OCI-LY3 (cell line): ENCODE measurements at regions not wholly inside any gene's neighbourhood (a gene's known extent, or its start where the extent isn't known, plus 50 kb on each side); places are given as distances from the start of the nearest gene placed in this dataset.

Experiments used
- H2AFZ ChIP-seq: fragments of 200-600, 300-600 bp; shearing (Covaris generic); 2 replicates; pipeline ENCODE4 v1.6.0; 2014; ENCODE audit warnings: antibody characterized with exemption, low read depth, low read length
- H3K27ac ChIP-seq: fragments of 200-600, 300-600 bp; sonication (generic); 2 replicates; pipeline ENCODE4 v1.5.1; 2014; ENCODE audit warnings: mild to moderate bottlenecking, low read length, moderate library complexity, mixed read lengths
- H3K27me3 ChIP-seq: fragments of 200-600, 300-600 bp; sonication (generic); 2 replicates; pipeline ENCODE4 v1.6.1; 2014; ENCODE audit warnings: low read depth, low read length, mixed read lengths
- H3K36me3 ChIP-seq: fragments of 200-600, 300-600 bp; sonication (generic); replicated peaks from 2 replicates; pipeline ENCODE3; 2014; ENCODE audit warnings: low read depth, low read length, mixed read lengths
- H3K4me1 ChIP-seq: fragments of 300-600, 200-600 bp; sonication (generic); 2 replicates; pipeline ENCODE4 v1.6.1; 2014; ENCODE audit warnings: low read length, mixed read lengths
- H3K4me2 ChIP-seq: fragments of 200-600, 300-600 bp; sonication (generic); 2 replicates; pipeline ENCODE4 v1.6.1; 2014; ENCODE audit warnings: low read length, mixed read lengths
- H3K4me3 ChIP-seq: fragments of 300-600, 200-600 bp; sonication (generic); 2 replicates; pipeline ENCODE4 v1.5.1; 2014; ENCODE audit warnings: antibody characterized with exemption, mild to moderate bottlenecking, low read length, moderate library complexity
- H3K79me2 ChIP-seq: fragments of 300-600, 200-600 bp; shearing (Covaris generic); 2 replicates; pipeline ENCODE4 v1.6.1; 2014; ENCODE audit warnings: mild to moderate bottlenecking, low read length, mixed read lengths
- H3K9ac ChIP-seq: fragments of 300-600, 200-600 bp; shearing (Covaris generic); 2 replicates; pipeline ENCODE4 v1.6.0; 2014; ENCODE audit warnings: mild to moderate bottlenecking, low read length, moderate library complexity
- H3K9me3 ChIP-seq: fragments of 200-600, 300-600 bp; shearing (Covaris generic); 2 replicates; pipeline ENCODE4 v1.6.1; 2014; ENCODE audit warnings: low read length, mixed read lengths; ENCODE audit not compliant: insufficient read depth
- H4K20me1 ChIP-seq: fragments of 200-600, 300-600 bp; sonication (generic); 2 replicates; pipeline ENCODE4 v1.6.1; 2016; ENCODE audit warnings: low read length, mixed read lengths; ENCODE audit not compliant: insufficient read depth
- EZH2phosphoT487 ChIP-seq: fragments of 200-600 bp; shearing (Covaris generic); IDR thresholded peaks from 2 replicates; pipeline ENCODE4 v1.6.1; 2018; ENCODE audit warnings: antibody characterized with exemption, mixed run types, low read depth
- TF ChIP-seq, protein P1 (sequence below): fragments of 200-600, 300-600 bp; sonication (generic); IDR thresholded peaks from 2 replicates; pipeline ENCODE4 v1.5.1; 2014; ENCODE audit warnings: antibody characterized with exemption, low read length, low read depth

DNA sequence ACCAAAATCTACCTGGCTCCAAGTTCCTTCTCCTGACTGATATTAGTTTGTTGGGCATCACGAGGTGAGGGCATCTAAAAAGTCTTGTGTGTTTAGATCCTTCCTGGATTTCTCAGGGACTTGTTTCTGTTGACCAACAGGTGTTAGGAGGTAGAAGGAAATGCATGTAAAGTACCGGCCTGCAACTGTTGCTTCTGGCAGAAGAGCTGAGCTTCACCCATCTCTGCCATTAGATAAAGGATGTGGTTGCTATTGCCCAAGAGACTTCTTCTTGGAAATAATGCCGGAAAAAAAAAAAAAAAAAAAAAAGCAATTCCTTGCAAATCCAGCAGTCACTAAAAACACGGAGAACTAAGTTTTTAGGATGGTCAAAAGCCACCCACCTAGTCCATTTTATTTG is 303.1 kb downstream of the CDH26 start:
- H4K20me1 ChIP-seq, result no peaks in the 10 kb centered on the region
- no peak overlapping the region for H3K4me3 ChIP-seq
- H3K27me3 ChIP-seq, result peaks cover 53% of the 10 kb centered on the region
- H2AFZ ChIP-seq, result no peak overlapping the region
- no peaks in the 10 kb centered on the region for H3K79me2 ChIP-seq
- no peaks in the 10 kb centered on the region for H3K9me3 ChIP-seq
- H3K36me3 ChIP-seq, result no peaks in the 10 kb centered on the region
- H3K9ac ChIP-seq, result no peak overlapping the region
- no peak overlapping the region for H3K27ac ChIP-seq
- no peak for TF ChIP-seq EZH2phosphoT487
- TF ChIP-seq, protein P1, sequence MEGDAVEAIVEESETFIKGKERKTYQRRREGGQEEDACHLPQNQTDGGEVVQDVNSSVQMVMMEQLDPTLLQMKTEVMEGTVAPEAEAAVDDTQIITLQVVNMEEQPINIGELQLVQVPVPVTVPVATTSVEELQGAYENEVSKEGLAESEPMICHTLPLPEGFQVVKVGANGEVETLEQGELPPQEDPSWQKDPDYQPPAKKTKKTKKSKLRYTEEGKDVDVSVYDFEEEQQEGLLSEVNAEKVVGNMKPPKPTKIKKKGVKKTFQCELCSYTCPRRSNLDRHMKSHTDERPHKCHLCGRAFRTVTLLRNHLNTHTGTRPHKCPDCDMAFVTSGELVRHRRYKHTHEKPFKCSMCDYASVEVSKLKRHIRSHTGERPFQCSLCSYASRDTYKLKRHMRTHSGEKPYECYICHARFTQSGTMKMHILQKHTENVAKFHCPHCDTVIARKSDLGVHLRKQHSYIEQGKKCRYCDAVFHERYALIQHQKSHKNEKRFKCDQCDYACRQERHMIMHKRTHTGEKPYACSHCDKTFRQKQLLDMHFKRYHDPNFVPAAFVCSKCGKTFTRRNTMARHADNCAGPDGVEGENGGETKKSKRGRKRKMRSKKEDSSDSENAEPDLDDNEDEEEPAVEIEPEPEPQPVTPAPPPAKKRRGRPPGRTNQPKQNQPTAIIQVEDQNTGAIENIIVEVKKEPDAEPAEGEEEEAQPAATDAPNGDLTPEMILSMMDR, result no peak
- no peaks in the 10 kb centered on the region for H3K4me1 ChIP-seq
- H3K4me2 ChIP-seq, result no peak overlapping the region

DNA sequence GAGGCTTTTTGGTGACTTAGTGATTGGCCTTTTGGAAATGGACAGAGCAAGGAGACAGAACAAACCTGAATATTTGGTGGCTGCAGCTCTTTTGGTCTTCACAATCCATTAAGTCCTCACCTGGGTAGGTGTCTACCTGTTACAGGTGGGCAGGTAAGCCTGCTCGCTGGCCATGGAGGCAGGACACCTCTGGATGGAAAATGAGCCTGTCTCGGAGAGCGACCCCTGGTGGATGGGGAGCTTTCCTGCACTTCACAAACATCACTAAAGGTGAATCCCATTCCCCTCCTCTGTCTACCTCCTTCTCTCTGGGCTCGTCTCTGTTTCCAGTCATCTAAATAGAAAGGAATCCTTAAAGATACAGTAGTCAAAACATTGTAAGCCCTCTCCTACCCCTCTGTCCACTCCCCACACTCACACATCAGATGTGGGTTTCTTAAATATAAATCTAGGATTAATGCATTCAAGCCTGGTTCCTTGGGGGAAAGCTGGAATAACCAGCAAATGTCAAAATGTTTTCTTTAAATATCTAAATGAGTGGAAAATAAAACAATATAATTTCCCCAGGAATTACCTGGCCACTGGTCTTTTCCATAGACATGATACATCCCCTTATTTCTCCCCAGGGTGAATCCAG is 304.9 kb downstream of the CDH26 start:
- TF ChIP-seq, protein P1, result peak; percentile 82
- no peak for TF ChIP-seq EZH2phosphoT487
- H3K9me3 ChIP-seq, result no peaks in the 10 kb centered on the region; the same call in 1 of the 2 replicates
- no peak overlapping the region for H3K9ac ChIP-seq
- H3K4me3 ChIP-seq, result no peak overlapping the region
- no peak overlapping the region for H2AFZ ChIP-seq
- no peak overlapping the region for H3K27ac ChIP-seq
- H4K20me1 ChIP-seq, result no peaks in the 10 kb centered on the region
- no peaks in the 10 kb centered on the region for H3K79me2 ChIP-seq
- no peaks in the 10 kb centered on the region for H3K4me1 ChIP-seq
- H3K4me2 ChIP-seq, result no peak overlapping the region
- H3K27me3 ChIP-seq, result peaks cover 36% of the 10 kb centered on the region
- no peaks in the 10 kb centered on the region for H3K36me3 ChIP-seq

DNA sequence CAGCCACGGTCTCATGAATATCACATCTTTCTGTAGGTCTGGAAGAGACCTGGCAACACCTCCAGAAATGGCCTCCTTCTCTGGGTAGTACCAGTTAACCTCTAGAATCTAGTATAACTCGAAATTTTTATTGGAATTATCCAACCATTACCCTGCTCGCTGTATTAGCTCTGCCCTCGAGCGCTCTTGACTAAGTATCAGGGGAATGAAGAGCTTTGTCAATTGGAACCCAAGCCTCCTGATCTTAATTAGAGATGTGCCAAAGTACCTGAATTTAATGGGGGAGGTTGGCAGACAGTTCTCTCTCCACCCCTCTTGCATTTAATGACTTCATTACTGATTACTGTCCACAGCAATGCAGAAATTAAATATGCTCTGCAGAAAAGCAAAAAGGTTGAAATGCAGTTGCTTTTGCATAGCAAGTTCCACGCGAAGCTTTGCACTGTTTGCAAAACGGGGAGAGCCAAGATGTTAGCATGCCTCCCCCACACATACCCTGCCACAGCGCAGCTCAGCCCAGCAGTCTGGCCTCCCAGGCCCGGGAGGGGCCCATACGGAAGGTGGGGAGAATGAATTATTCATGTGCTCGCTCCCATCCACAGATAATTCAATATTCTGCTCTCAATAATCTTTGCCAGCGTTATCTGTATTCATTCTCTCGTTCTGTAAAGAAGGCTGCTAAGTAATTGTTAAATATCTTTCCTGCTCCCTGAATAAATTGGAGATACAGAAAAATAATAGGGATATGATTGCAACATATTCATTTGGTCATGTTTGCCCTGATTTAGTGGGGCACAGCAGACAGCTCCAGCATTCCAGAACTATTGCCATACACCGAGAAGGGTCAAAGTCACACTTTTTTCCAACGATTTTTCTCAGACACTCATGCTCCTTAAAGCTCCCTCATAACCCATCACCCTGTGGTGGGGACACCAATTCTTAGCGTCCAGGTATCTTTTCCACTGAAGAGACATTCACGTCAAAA is 305.8 kb downstream of the CDH26 start:
- no peaks in the 10 kb centered on the region for H3K79me2 ChIP-seq
- no peak overlapping the region for H2AFZ ChIP-seq
- H4K20me1 ChIP-seq, result no peaks in the 10 kb centered on the region
- H3K9me3 ChIP-seq, result peaks cover 4% of the 10 kb centered on the region; the same call in 1 of the 2 replicates
- no peaks in the 10 kb centered on the region for H3K36me3 ChIP-seq
- H3K4me2 ChIP-seq, result no peak overlapping the region
- H3K27ac ChIP-seq, result no peak overlapping the region
- peaks cover 28% of the 10 kb centered on the region; the same call in 1 of the 2 replicates for H3K27me3 ChIP-seq
- H3K4me3 ChIP-seq, result no peak overlapping the region
- no peak for TF ChIP-seq EZH2phosphoT487
- TF ChIP-seq, protein P1, result no peak
- no peaks in the 10 kb centered on the region for H3K4me1 ChIP-seq
- H3K9ac ChIP-seq, result no peak overlapping the region

DNA sequence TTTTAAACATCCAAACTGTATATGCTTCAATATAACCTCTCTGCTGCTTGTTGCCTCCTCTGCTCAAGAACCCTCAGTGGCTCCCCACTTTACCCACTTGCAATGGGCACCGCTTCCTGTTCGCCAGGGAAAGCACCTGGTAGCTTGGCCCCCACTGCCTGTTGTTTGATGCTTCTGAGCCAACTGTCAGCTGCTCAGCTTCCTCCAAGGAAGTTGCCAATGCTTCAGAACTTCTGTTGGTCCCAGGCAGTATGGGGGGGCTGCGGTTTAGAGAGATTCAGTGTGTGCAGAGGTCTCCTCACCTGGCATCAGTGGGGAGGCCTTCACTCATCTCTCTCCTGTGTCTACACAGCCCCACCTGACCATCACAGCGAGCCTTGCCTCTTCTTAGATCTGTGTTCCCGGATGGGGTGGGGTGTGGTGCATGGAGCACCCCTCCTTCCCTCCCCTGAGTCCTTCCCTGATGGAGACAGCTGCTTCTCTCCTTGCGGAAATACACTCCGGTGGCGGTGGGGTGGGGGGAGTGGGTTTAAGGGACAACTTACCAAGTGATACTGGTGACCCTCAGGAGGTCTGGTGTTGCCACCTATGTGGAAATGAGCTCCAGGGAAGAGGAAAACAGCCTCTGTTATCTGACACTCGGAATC is 308.1 kb downstream of the CDH26 start:
- no peak overlapping the region for H3K9ac ChIP-seq
- H3K79me2 ChIP-seq, result no peaks in the 10 kb centered on the region
- H3K27ac ChIP-seq, result no peak overlapping the region
- H3K27me3 ChIP-seq, result 0 out of 2 replicates have a peak, but pooled peaks cover 10% of the 10 kb centered on the region
- no peak overlapping the region for H3K4me3 ChIP-seq
- peaks cover 4% of the 10 kb centered on the region; the same call in 1 of the 2 replicates for H3K9me3 ChIP-seq
- no peaks in the 10 kb centered on the region for H3K4me1 ChIP-seq
- H3K36me3 ChIP-seq, result no peaks in the 10 kb centered on the region
- no peaks in the 10 kb centered on the region for H4K20me1 ChIP-seq
- TF ChIP-seq, protein P1, result no peak
- TF ChIP-seq EZH2phosphoT487, result no peak
- no peak overlapping the region for H2AFZ ChIP-seq
- no peak overlapping the region for H3K4me2 ChIP-seq
